CD8-positive, alpha-beta memory T cell (primary cell): ENCODE measurements at regions not wholly inside any gene's neighbourhood (a gene's known extent, or its start where the extent isn't known, plus 50 kb on each side); places are given as distances from the start of the nearest gene placed in this dataset.
A peak's percentile ranks its signal among the peaks of the same experiment; 100 is the strongest.

Experiments
- CTCF ChIA-PET: fragments of 350-600 bp; sonication (Branson Sonifier 250); formaldehyde crosslinking; loops from one replicate; lab custom pipeline; 2021; ENCODE audit warnings: antibody characterized with exemption; lab: Charles Lee
- POLR2A ChIA-PET: fragments of 350-600 bp; sonication (Branson Sonifier 250); formaldehyde crosslinking; loops from one replicate; lab custom pipeline; 2021; ENCODE audit warnings: antibody characterized with exemption; lab: Charles Lee
- DNase-seq, 5 donors: peaks; one replicate each; pipeline versions ENCODE4 v3.0.0 to v3.0.0-alpha.2; 2020 to 2022; ENCODE audit warnings: mixed read lengths in 1 of 5
- H3K27ac ChIP-seq: one replicate; pipeline ENCODE4 v1.7.0; 2013; ENCODE audit warnings: low read depth, mild to moderate bottlenecking, low read length, moderate library complexity
- H3K27me3 ChIP-seq: 2 replicates; pipeline ENCODE4 v1.7.0; 2013; ENCODE audit warnings: low read length, mild to moderate bottlenecking; ENCODE audit not compliant: insufficient read depth, poor library complexity, severe bottlenecking
- H3K36me3 ChIP-seq: 2 replicates; pipeline ENCODE4 v1.7.0; 2013; ENCODE audit warnings: mild to moderate bottlenecking, low read length, moderate library complexity; ENCODE audit not compliant: insufficient read depth
- H3K4me1 ChIP-seq: 2 replicates; pipeline ENCODE4 v1.7.0; 2013; ENCODE audit warnings: mild to moderate bottlenecking, low read length, moderate library complexity; ENCODE audit not compliant: insufficient read depth
- H3K4me3 ChIP-seq: 2 replicates; pipeline ENCODE4 v1.7.0; 2013; ENCODE audit warnings: mild to moderate bottlenecking, low read length
- H3K9me3 ChIP-seq: 2 replicates; pipeline ENCODE4 v1.7.0; 2013; ENCODE audit warnings: mild to moderate bottlenecking, low read length
- H3K27ac Mint-ChIP-seq, 8 donors: one replicate each; pipeline ENCODE4 v1.8.0; 2020 to 2021; ENCODE audit warnings: mixed read lengths in 8 of 8, mild to moderate bottlenecking in 6 of 8, inconsistent platforms in 3 of 8, moderate library complexity in 3 of 8
- H3K27me3 Mint-ChIP-seq, 2 donors: one replicate each; pipeline ENCODE4 v1.8.0; 2020 to 2021; ENCODE audit warnings: mixed read lengths in 2 of 2, mild to moderate bottlenecking in 1 of 2, moderate library complexity in 1 of 2
- H3K36me3 Mint-ChIP-seq, 3 donors: one replicate each; pipeline ENCODE4 v1.8.0; 2020 to 2021; ENCODE audit warnings: mixed read lengths in 3 of 3, inconsistent platforms in 1 of 3, mild to moderate bottlenecking in 1 of 3
- H3K4me1 Mint-ChIP-seq, 3 donors: one replicate each; pipeline ENCODE4 v1.8.0; 2020 to 2021; ENCODE audit warnings: mixed read lengths in 3 of 3, inconsistent platforms in 1 of 3, mild to moderate bottlenecking in 1 of 3
- H3K4me3 Mint-ChIP-seq, 7 donors: one replicate each; pipeline ENCODE4 v1.8.0; 2020 to 2021; ENCODE audit warnings: mixed read lengths in 7 of 7, mild to moderate bottlenecking in 6 of 7, moderate library complexity in 4 of 7, inconsistent platforms in 2 of 7
- H3K9me3 Mint-ChIP-seq, 5 donors: one replicate each; pipeline ENCODE4 v1.8.0; 2020 to 2022; ENCODE audit warnings: mixed read lengths in 5 of 5, mild to moderate bottlenecking in 3 of 5, moderate library complexity in 2 of 5, inconsistent platforms in 1 of 5

DNA sequence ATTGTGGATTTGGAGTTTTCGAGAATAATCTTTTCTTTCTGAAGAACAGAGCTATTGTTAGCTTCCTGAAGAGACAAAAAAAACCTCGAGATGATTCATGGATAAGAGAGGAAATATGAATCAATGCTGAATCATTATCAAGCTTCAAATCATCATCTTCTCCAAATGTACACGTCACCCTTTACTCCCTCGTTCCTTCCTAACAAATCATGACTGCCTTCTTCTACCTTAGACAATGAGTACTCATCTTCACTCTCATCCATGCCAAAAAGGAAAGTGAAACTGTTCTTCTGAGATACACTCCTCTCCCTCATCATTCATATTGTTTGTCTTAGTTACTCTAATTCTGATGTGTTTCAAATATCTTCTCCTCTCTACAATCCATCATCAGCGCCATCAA lies 1115.8 kb upstream of the ATXN7L3B start:
- CTCF ChIA-PET, result interaction anchor here (2.0 kb wide), 1 partner anchor 13 kb away, joined by 4 read pairs; no protein-coding TSS in a partner anchor
- H3K36me3 Mint-ChIP-seq, result no peaks in the 10 kb centered on the region
- Histone ChIP-seq H3K36me3 (no peaks in the 10 kb centered on the region), H3K27me3 (no peaks in the 10 kb centered on the region), H3K4me1 (no peaks in the 10 kb centered on the region), H3K9me3 (no peaks in the 10 kb centered on the region), H3K4me3 (no peak overlapping the region), H3K27ac (no peak overlapping the region)
- peaks cover 0 to 3% (median 0%) of the 10 kb centered on the region in 3 donors for H3K4me1 Mint-ChIP-seq
- DNase-seq, result no peak
- peak overlapping the region in 5 of 7 donors; percentile 2 to 76 (median 33) for H3K4me3 Mint-ChIP-seq
- H3K27ac Mint-ChIP-seq, result peak overlapping the region in 4 of 8 donors; percentile 1 to 67 (median 9)
- H3K9me3 Mint-ChIP-seq, result peaks cover 2 to 17% (median 7%) of the 10 kb centered on the region in 5 donors
- no peaks in the 10 kb centered on the region for H3K27me3 Mint-ChIP-seq
- POLR2A ChIA-PET, result no interaction called here

DNA sequence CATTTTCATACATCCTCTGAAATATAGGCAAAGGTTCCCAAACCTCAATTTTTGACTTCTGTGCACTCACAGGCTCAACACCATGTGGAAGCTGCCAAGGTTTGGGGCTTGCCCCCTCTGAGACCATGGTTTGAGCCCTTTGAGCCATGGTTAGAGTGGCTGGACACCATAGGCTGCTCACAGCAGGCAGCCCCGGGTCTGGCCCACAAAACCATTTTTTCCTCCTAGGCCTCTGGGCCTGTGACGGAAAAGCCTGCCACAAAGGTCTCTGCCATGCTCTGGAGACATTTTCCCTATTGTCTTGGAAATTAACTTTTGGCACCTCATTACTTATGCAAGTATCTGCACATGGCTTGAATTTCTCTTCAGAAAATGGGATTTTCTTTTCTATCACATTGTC lies 1113.2 kb upstream of the ATXN7L3B start:
- Mint-ChIP-seq H3K36me3 (no peaks in the 10 kb centered on the region), H3K27ac (no peak overlapping the region), H3K4me3 (no peak overlapping the region), H3K27me3 (peaks cover 0 to 1% of the 10 kb centered on the region in 2 donors), H3K4me1 (peaks cover 0 to 3% (median 0%) of the 10 kb centered on the region in 3 donors), H3K9me3 (peaks cover 2 to 18% (median 5%) of the 10 kb centered on the region in 5 donors)
- Histone ChIP-seq H3K9me3 (no peaks in the 10 kb centered on the region), H3K4me1 (no peaks in the 10 kb centered on the region), H3K36me3 (no peaks in the 10 kb centered on the region), H3K27me3 (no peaks in the 10 kb centered on the region), H3K4me3 (no peak overlapping the region), H3K27ac (no peak overlapping the region)
- POLR2A ChIA-PET, result no interaction called here
- CTCF ChIA-PET, result no interaction called here
- DNase-seq, result no peak

DNA sequence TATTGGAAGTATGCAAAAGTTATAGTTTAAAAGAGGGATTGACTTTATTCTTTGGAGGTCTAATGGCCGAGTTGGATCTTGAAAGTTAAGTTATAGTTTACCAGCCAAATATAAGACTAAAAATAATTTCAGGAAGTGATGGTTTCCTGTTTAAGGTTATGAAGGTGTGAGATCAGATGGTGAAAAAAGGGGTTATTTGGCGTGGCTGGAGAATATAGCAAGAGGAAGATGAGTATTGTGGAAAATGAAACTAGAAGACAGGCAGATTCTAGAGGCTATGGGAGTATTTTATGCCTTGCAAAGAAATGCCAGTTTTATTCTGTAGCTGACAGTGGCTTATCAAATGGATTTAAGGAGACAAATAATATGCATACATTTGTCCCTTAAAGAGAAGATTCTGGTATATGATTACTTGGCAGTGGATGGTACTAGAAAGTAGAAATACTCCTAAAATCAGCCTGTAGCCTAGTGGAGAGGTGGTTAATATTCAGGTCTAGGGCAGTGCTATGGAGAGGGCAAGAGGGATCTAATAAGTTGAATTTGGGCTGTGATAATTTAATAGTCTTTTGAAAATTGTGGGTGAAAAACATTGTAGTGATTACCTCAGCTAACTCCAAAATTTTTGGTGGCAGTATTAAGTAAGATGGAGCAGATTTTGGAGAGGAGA lies 1091.8 kb upstream of the ATXN7L3B start:
- no peak overlapping the region for H3K4me3 ChIP-seq
- H3K9me3 ChIP-seq, result no peaks in the 10 kb centered on the region
- H3K27me3 Mint-ChIP-seq, result no peaks in the 10 kb centered on the region
- no peak overlapping the region for H3K27ac ChIP-seq
- H3K4me1 Mint-ChIP-seq, result peaks cover 0 to 5% (median 4%) of the 10 kb centered on the region in 3 donors
- H3K4me3 Mint-ChIP-seq, result peak overlapping the region in 1 of 7 donors; percentile 28
- CTCF ChIA-PET, result no interaction called here
- peaks cover 0 to 7% (median 2%) of the 10 kb centered on the region in 5 donors for H3K9me3 Mint-ChIP-seq
- no peak for DNase-seq
- no peaks in the 10 kb centered on the region for H3K4me1 ChIP-seq
- H3K36me3 Mint-ChIP-seq, result no peaks in the 10 kb centered on the region
- H3K27ac Mint-ChIP-seq, result peak overlapping the region in 2 of 8 donors; percentile 7 to 26
- POLR2A ChIA-PET, result no interaction called here
- H3K36me3 ChIP-seq, result no peaks in the 10 kb centered on the region
- H3K27me3 ChIP-seq, result no peaks in the 10 kb centered on the region

DNA sequence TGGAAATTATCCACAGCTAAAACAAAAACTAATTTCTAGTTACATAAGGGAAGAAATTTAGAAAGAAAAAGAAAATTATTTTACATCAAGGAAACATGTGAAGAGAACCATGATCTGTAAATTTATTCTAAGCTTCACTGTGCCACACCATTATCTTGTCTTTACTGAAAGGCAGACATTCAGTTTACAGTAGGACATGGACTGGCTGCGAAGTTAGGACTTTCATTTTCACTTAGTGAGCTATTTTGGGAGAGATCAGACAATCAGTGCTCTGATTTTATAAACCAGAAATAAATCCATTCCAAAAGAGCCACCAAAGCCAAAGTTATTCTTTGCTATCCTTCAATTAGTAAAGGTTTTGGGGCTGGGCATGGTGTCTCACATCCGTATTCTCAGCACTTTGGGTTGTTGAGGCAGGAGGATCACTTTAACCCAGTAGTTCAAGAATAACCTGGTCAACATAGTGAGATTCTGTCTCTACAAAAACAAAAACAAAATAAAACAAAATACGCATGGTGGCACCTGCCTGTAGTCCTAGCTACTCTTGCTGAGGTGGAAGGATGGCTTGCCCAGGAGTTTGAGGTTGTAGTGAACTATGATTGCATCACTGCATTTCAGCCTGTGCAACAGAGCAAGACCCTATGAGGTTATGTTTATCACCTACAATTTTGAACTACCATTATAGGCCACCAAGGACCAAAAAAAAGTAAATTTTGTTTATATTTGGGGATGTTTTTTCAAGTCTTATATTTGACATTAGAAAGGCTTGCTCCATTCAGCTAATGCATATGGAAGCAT lies 1084.8 kb upstream of the ATXN7L3B start:
- Mint-ChIP-seq H3K4me1 (no peaks in the 10 kb centered on the region), H3K27ac (no peak overlapping the region), H3K36me3 (no peaks in the 10 kb centered on the region), H3K27me3 (no peaks in the 10 kb centered on the region), H3K4me3 (no peak overlapping the region), H3K9me3 (peaks cover 2 to 14% (median 6%) of the 10 kb centered on the region in 5 donors)
- no peak for DNase-seq
- POLR2A ChIA-PET, result no interaction called here
- H3K27ac ChIP-seq, result no peak overlapping the region
- H3K36me3 ChIP-seq, result no peaks in the 10 kb centered on the region
- H3K4me3 ChIP-seq, result no peak overlapping the region
- CTCF ChIA-PET, result no interaction called here
- H3K27me3 ChIP-seq, result no peaks in the 10 kb centered on the region
- H3K9me3 ChIP-seq, result no peaks in the 10 kb centered on the region
- H3K4me1 ChIP-seq, result no peaks in the 10 kb centered on the region

DNA sequence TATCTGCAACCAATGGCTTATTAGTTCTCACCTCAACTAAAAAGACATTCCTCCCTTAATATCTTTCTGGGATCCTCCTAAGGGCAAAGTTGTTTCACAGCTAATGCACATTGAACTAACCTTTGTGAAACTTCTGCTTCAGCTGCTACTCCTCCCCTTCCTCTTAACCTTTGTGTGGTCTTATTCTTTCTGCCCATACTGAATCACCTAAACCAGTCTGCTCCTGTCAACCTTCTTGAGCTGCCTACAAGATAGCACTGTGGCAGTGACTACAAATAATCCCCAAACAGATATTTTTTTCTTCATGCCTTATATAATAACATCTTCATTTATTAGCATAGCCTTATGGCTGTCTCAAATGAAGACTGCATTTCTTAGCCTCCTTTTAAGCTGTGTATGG lies 1077.4 kb upstream of the ATXN7L3B start:
- Histone ChIP-seq H3K27ac (no peak overlapping the region), H3K27me3 (no peaks in the 10 kb centered on the region), H3K9me3 (no peaks in the 10 kb centered on the region), H3K4me1 (no peaks in the 10 kb centered on the region), H3K4me3 (no peak overlapping the region), H3K36me3 (no peaks in the 10 kb centered on the region)
- ChIA-PET CTCF (no interaction called here), POLR2A (no interaction called here)
- H3K4me1 Mint-ChIP-seq, result no peaks in the 10 kb centered on the region
- H3K4me3 Mint-ChIP-seq, result no peak overlapping the region
- H3K9me3 Mint-ChIP-seq, result peaks cover under 1 to 17% (median 2%) of the 10 kb centered on the region in 5 donors
- no peaks in the 10 kb centered on the region for H3K27me3 Mint-ChIP-seq
- no peak overlapping the region for H3K27ac Mint-ChIP-seq
- no peak for DNase-seq
- no peaks in the 10 kb centered on the region for H3K36me3 Mint-ChIP-seq

DNA sequence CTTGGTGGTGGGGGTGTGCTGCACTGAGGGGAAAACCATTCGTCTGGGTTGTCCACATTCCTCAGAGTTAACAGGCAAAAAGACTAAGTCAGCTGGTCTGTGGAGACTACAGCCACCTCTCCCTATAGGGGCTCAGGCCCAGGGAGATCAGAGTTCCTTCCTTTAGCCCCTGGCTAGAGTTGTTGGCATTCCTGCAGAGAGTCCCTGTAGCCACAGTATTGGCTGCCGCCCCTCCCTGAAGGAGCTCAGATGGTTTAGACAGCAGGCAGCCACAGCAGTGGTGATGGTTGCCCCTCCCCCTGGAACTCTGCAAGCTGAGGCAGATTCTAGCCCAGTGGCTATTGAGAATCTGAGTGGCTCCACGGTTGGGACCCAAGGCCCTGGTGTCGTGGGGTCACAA lies 1072.5 kb upstream of the ATXN7L3B start:
- POLR2A ChIA-PET, result no interaction called here
- Mint-ChIP-seq H3K9me3 (peaks cover 2 to 14% (median 3%) of the 10 kb centered on the region in 5 donors), H3K27ac (no peak overlapping the region), H3K4me1 (no peaks in the 10 kb centered on the region), H3K4me3 (no peak overlapping the region), H3K36me3 (no peaks in the 10 kb centered on the region), H3K27me3 (no peaks in the 10 kb centered on the region)
- no peak for DNase-seq
- no peaks in the 10 kb centered on the region for H3K36me3 ChIP-seq
- H3K4me1 ChIP-seq, result no peaks in the 10 kb centered on the region
- no peaks in the 10 kb centered on the region for H3K9me3 ChIP-seq
- no peak overlapping the region for H3K4me3 ChIP-seq
- CTCF ChIA-PET, result no interaction called here
- no peaks in the 10 kb centered on the region for H3K27me3 ChIP-seq
- H3K27ac ChIP-seq, result no peak overlapping the region

DNA sequence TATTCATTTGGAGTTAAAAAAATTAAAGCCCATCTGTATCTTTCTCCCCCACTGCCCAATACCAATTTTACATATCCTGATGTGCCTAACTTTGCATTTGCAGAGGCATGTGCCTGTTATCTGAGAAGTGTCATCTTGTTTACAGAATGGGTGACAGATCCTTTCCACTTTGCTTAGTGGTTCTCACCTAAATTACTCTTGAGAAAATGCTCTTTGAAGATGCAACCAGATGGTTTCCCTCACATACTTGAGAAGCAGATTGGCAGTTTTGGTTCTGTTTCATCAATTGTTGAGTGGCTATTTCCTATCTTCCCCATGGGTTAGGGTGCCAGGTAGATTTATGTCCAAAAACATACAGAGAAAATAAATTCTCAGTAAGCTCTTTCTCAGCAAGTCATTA lies 1051.4 kb upstream of the ATXN7L3B start:
- no peaks in the 10 kb centered on the region for H3K36me3 Mint-ChIP-seq
- no peaks in the 10 kb centered on the region for H3K27me3 Mint-ChIP-seq
- ChIA-PET POLR2A (no interaction called here), CTCF (no interaction called here)
- no peak overlapping the region for H3K4me3 Mint-ChIP-seq
- Histone ChIP-seq H3K27me3 (no peaks in the 10 kb centered on the region), H3K9me3 (peaks cover 5% of the 10 kb centered on the region), H3K36me3 (no peaks in the 10 kb centered on the region), H3K4me1 (no peaks in the 10 kb centered on the region), H3K27ac (no peak overlapping the region), H3K4me3 (no peak overlapping the region)
- H3K4me1 Mint-ChIP-seq, result no peaks in the 10 kb centered on the region
- H3K27ac Mint-ChIP-seq, result peak overlapping the region in 1 of 8 donors; percentile 61
- H3K9me3 Mint-ChIP-seq, result peaks cover 8 to 23% (median 11%) of the 10 kb centered on the region in 5 donors
- DNase-seq, result no peak

DNA sequence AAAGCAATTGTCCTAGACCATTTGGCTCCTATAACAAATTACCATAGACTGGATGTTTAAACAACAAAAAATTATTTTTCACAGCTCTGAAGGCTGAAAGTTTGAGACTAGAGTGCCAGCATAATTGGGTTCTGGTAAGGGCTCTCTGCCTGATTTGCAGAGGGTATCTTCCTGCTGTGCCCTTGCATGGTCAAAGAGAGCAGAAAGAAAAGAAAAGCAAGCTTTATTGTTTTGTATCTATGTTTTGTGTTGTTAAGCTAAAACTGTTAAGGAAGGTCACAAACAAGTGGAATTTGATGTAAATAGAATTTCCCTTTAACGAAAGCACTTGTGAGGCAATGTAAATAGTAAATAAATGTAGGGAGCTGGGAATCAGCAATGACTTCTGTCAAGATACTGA lies 1031.0 kb upstream of the ATXN7L3B start:
- Mint-ChIP-seq H3K36me3 (no peaks in the 10 kb centered on the region), H3K4me1 (no peaks in the 10 kb centered on the region), H3K4me3 (no peak overlapping the region), H3K9me3 (peaks cover 3 to 19% (median 9%) of the 10 kb centered on the region in 5 donors), H3K27me3 (peaks cover 0 to 2% of the 10 kb centered on the region in 2 donors), H3K27ac (no peak overlapping the region)
- no peaks in the 10 kb centered on the region for H3K9me3 ChIP-seq
- H3K27me3 ChIP-seq, result no peaks in the 10 kb centered on the region
- ChIA-PET CTCF (no interaction called here), POLR2A (no interaction called here)
- H3K4me1 ChIP-seq, result no peaks in the 10 kb centered on the region
- no peaks in the 10 kb centered on the region for H3K36me3 ChIP-seq
- no peak for DNase-seq
- H3K27ac ChIP-seq, result no peak overlapping the region
- no peak overlapping the region for H3K4me3 ChIP-seq
